HepG2 (cell line): ENCODE measurements at regions not wholly inside any gene's neighbourhood (a gene's known extent, or its start where the extent isn't known, plus 50 kb on each side); places are given as distances from the start of the nearest gene placed in this dataset.

Experiments
- ATAC-seq: fragments of 200-7000 bp; cut with Tn5 transposase; 3 replicates; pipeline ENCODE4 v1.9.1; 2020; ENCODE audit warnings: mild to moderate bottlenecking, moderate library complexity
- BruUV-seq: library from RNA; stranded (reverse); fragments of 400-500 nt; replicated peaks from 2 replicates; lab custom pipeline; 2021; lab: Mats Ljungman, UMichigan
- CTCF ChIA-PET: fragments of 300-600 bp; formaldehyde crosslinking; extraction: SDS; loops from one replicate; lab custom pipeline; 2021; ENCODE audit warnings: low total read pairs, inconsistent platforms, low intra/inter-chr PET ratio; lab: Yijun Ruan, JAX
- POLR2A ChIA-PET: fragments of 350-600 bp; sonication (Branson Sonifier 250); formaldehyde crosslinking; loops from one replicate; lab custom pipeline; 2020; ENCODE audit warnings: antibody characterized with exemption, inconsistent platforms; lab: Yijun Ruan, JAX
- DNase-seq: peaks from one replicate; pipeline ENCODE4 v3.0.0-alpha.2; 2015; ENCODE audit warnings: low spot score
- FAIRE-seq: peaks from 3 replicates; lab custom pipeline; 2011; peaks lifted over from hg19 to GRCh38; lab: Jason Lieb, UNC
- H2AFZ ChIP-seq: one replicate; pipeline ENCODE4 v1.6.1; 2011; ENCODE audit warnings: low read length, inconsistent platforms
- H3K27ac ChIP-seq: fragments of 300-600 bp; 3 replicates; pipeline ENCODE4 v1.8.0; 2011; ENCODE audit warnings: mixed run types, mild to moderate bottlenecking, mixed read lengths, low read length, inconsistent platforms; ENCODE audit not compliant: insufficient read depth; ENCODE audit errors: extremely low read length
- H3K27me3 ChIP-seq, 2 experiments: fragments of 200-600 bp in 1 of 2; 2 replicates in 1 of 2; 3 replicates in 1 of 2; pipeline versions ENCODE4 v1.6.0 to v1.8.0; 2011; ENCODE audit warnings: low read length in 2 of 2, mild to moderate bottlenecking in 2 of 2, moderate library complexity in 2 of 2, inconsistent platforms in 1 of 2; ENCODE audit not compliant: insufficient read depth in 2 of 2, control insufficient read depth in 1 of 2
- H3K36me3 ChIP-seq, 2 experiments: fragments of 200-600 bp in 1 of 2; replicated peaks in 1 of 2; 2 replicates in 1 of 2; 3 replicates in 1 of 2; pipeline versions ENCODE4 v1.5.1 to v1.8.0; 2011; ENCODE audit warnings: low read length in 2 of 2, inconsistent platforms in 1 of 2; ENCODE audit not compliant: insufficient read depth in 2 of 2, control insufficient read depth in 1 of 2
- H3K4me1 ChIP-seq: 2 replicates; pipeline ENCODE4 v1.5.1; 2012; ENCODE audit warnings: low read length, inconsistent platforms; ENCODE audit not compliant: insufficient read depth
- H3K4me2 ChIP-seq: 2 replicates; pipeline ENCODE4 v1.6.0; 2011; ENCODE audit warnings: low read depth, low read length, inconsistent platforms
- H3K4me3 ChIP-seq, 3 experiments: fragments of 200-600 bp in 1 of 3; sonication (generic), shearing (Covaris generic) in 1 of 3; replicated peaks in 1 of 3; 2 replicates each; pipeline ENCODE4 v1.5.1; 2011 to 2016; ENCODE audit warnings: low read length in 3 of 3, inconsistent platforms in 2 of 3, low read depth in 2 of 3, mild to moderate bottlenecking in 2 of 3, control low read depth in 1 of 3, mixed read lengths in 1 of 3; ENCODE audit not compliant: insufficient read depth in 1 of 3
- H3K79me2 ChIP-seq: one replicate; pipeline ENCODE4 v1.6.1; 2011; ENCODE audit warnings: low read length, inconsistent platforms; ENCODE audit not compliant: insufficient read depth
- H3K9ac ChIP-seq: 2 replicates; pipeline ENCODE4 v1.6.0; 2011; ENCODE audit warnings: mild to moderate bottlenecking, low read depth, low read length, inconsistent platforms; ENCODE audit not compliant: insufficient read depth
- H3K9me3 ChIP-seq: 2 replicates; pipeline ENCODE4 v1.5.1; 2012; ENCODE audit warnings: mild to moderate bottlenecking, low read length
- H4K20me1 ChIP-seq: 2 replicates; pipeline ENCODE4 v1.6.0; 2011; ENCODE audit warnings: inconsistent platforms, mild to moderate bottlenecking, low read length, moderate library complexity; ENCODE audit not compliant: insufficient read depth
- RAD51 ChIP-seq: fragments of 450-650 bp; IDR thresholded peaks from 2 replicates; pipeline ENCODE4 v1.6.1; 2016; ENCODE audit warnings: borderline replicate concordance
- ZFYVE20 ChIP-seq: sonication (generic); formaldehyde crosslinking; IDR thresholded peaks from 2 replicates; pipeline ENCODE4 v1.8.0; 2023; ENCODE audit warnings: low read depth, mild to moderate bottlenecking, moderate library complexity, missing genetic modification reagents, borderline replicate concordance
- ZNF30 ChIP-seq: sonication (generic); formaldehyde crosslinking; IDR thresholded peaks from 2 replicates; pipeline ENCODE4 v1.5.0; 2020; ENCODE audit warnings: mild to moderate bottlenecking, missing genetic modification reagents
- ZNF543 ChIP-seq: sonication (generic); formaldehyde crosslinking; IDR thresholded peaks from 2 replicates; pipeline ENCODE4 v1.4.0; 2020; ENCODE audit warnings: mild to moderate bottlenecking, missing genetic modification reagents
- WGBS: methylation state at CpG from one replicate; pipeline ENCODE4 v1.1.6; 2017; ENCODE audit warnings: low lambda C conversion rate; 5-methylcytosine and 5-hydroxymethylcytosine counted together
- in situ Hi-C: cut with HindIII; loops from 2 replicates; pipeline ENCODE4 v1.10.0; 2017; ENCODE audit warnings: low pct_unique_long_range_greater_than_20kb; ENCODE audit not compliant: extremely low pct_ligation_motif_present
- intact Hi-C: fragments of 100-400 bp; cut with micrococcal nuclease; formaldehyde crosslinking; loops from one replicate; pipeline ENCODE4 v1.10.0; 2022; ENCODE audit not compliant: unreplicated experiment

DNA sequence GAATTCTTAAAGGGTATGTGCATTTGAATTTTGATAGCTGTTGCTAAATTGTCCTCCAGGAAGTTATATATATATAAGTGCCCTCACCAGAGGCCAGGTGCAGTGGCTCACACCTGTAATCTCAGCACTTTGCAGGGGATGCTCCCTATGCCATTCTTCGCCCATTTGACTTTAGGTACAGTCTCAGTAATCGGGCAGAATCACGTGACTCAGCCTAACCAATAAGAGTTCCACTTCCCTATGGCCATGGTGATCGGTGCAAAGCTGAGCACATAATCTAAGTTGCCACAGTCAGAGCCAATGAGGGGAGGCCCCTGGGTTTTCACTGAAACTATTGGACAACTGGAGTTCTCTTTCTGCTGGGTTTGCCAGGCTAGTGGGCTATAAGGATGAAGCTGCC, 274.6 kb upstream of the TBX3 start:
- intact Hi-C loops, result no loop called here
- ATAC-seq, result no peak
- no peak overlapping the region for H3K4me2 ChIP-seq
- H3K4me1 ChIP-seq, result peaks cover 5% of the 10 kb centered on the region
- ChIA-PET CTCF (no interaction called here), POLR2A (no interaction called here)
- no peaks in the 10 kb centered on the region for H3K27me3 ChIP-seq
- no TSS peak for BruUV-seq
- no peaks in the 10 kb centered on the region for H3K36me3 ChIP-seq
- H3K27ac ChIP-seq, result no peak overlapping the region
- no peak for DNase-seq
- no peaks in the 10 kb centered on the region for H3K9me3 ChIP-seq
- WGBS, result 53% methylated on average over 4 of the region's 4 CpGs
- H3K4me3 ChIP-seq, result no peak overlapping the region
- H3K79me2 ChIP-seq, result no peaks in the 10 kb centered on the region
- no peak overlapping the region for H3K9ac ChIP-seq
- in situ Hi-C loops, result no loop called here
- TF ChIP-seq ZNF30 (no peak), RAD51 (peak; percentile 60; the same call in 1 of the 2 replicates)
- no peaks in the 10 kb centered on the region for H4K20me1 ChIP-seq
- H2AFZ ChIP-seq, result no peak overlapping the region
- no peak for FAIRE-seq

DNA sequence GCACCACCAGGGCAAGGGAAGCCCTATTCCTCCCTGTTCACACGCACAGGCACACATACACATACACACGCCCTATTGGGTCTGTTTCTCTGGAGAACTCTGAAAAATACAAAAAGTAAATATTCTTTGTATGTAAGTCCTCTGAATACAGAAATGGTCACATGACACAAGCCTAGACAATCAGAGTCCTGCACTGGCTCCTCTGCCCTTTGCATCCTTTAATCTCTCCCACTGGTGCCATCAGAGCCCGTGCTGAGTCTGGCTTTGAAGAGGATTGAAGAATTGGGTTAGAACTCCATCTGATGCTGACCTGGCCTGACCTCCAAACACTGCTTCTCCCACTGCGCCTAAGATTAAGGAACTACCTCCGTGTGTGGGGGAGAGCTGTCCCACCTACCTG, 273.2 kb upstream of the TBX3 start:
- H3K36me3 ChIP-seq, result no peaks in the 10 kb centered on the region
- no peaks in the 10 kb centered on the region for H4K20me1 ChIP-seq
- WGBS, result 38% methylated on average over 5 of the region's 5 CpGs

More for the DNA sequence above, 273.2 kb upstream of the TBX3 start:
- Histone ChIP-seq H3K4me3 (no peak overlapping the region), H3K9me3 (no peaks in the 10 kb centered on the region), H3K27me3 (no peaks in the 10 kb centered on the region), H3K9ac (no peak overlapping the region), H3K4me1 (peaks cover 5% of the 10 kb centered on the region), H2AFZ (no peak overlapping the region), H3K79me2 (no peaks in the 10 kb centered on the region), H3K4me2 (no peak overlapping the region), H3K27ac (no peak overlapping the region)
- in situ Hi-C loops, result no loop called here
- no peak for DNase-seq
- POLR2A ChIA-PET, result no interaction called here
- FAIRE-seq, result no peak
- TF ChIP-seq ZNF543 (CRISPR knock-in tag) (no peak), ZFYVE20 (CRISPR knock-in tag) (no peak)
- no TSS peak for BruUV-seq
- no peak for ATAC-seq
- CTCF ChIA-PET, result no interaction called here
- intact Hi-C loops, result no loop called here
